Uterus (tissue), 2 donors: ENCODE measurements at regions not wholly inside any gene's neighbourhood (a gene's known extent, or its start where the extent isn't known, plus 50 kb on each side); places are given as distances from the start of the nearest gene placed in this dataset.

Experiments
- CTCF ChIP-seq, 4 experiments: fragments of 200-600 bp in 2 of 4; fragments of 450-650 bp in 2 of 4; sonication (generic) in 2 of 4; IDR thresholded peaks; one replicate each; pipeline ENCODE4 v1.5.1; 2016 to 2019; ENCODE audit warnings: antibody characterized with exemption in 4 of 4, mild to moderate bottlenecking in 2 of 4, moderate library complexity in 1 of 4
- POLR2A ChIP-seq, 2 donors: fragments of 450-650 bp; IDR thresholded peaks; one replicate each; pipeline ENCODE4 v1.6.1; 2016; ENCODE audit warnings: antibody characterized with exemption in 2 of 2, mild to moderate bottlenecking in 1 of 2, moderate library complexity in 1 of 2

DNA sequence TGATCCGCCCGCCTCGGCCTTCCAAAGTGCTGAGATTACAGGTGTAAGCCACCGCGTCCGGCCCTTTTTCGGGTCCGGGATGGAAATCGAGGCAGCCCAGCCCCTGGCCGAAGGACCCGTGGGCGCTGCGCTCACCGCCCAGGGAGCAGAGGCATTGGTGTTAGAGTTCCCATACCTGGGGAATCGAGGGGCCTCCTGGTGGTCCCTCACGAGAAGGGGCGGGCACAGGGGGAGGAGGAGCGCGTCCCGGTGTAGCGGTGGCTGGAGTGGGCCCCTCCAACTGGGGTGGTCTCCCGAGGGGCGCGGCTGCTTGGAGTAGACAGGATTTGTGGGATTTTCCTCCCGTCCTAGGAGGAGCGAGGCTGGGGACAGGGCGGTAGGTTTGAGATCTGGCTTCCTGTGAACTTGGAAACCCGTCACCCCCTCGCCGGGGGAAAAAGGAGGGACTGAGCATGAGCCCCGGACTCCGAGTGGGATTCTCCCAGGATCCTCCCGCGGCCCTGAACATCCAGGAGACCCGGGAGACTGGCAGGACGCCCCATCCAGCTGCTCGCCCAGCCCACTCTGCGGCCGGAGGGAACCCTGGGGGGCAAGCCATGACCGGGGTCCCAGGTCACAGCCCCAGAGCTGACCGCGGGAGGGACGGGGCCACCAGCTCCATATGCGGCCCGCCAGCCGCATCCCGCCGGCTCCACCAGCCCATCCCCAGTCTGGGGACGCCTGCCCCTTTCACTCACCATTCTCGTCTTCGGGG lies 70.9 kb downstream of the ASCL4 start:
- TF ChIP-seq CTCF (IDR thresholded peaks at IDR 0.05), result no peak
- no peak for TF ChIP-seq POLR2A (IDR thresholded peaks at IDR 0.05)
